Neural cell (in vitro differentiated cells): ENCODE measurements at regions not wholly inside any gene's neighbourhood (a gene's known extent, or its start where the extent isn't known, plus 50 kb on each side); places are given as distances from the start of the nearest gene placed in this dataset.

Source experiments
- POLR2AphosphoS5 ChIP-seq: IDR thresholded peaks from 2 replicates; pipeline ENCODE4 v1.6.1; 2012
- TF ChIP-seq, protein P1 (sequence below): fragments of 450-650 bp; IDR thresholded peaks from 2 replicates; pipeline ENCODE4 v1.5.1; 2014; ENCODE audit warnings: antibody characterized with exemption, mild to moderate bottlenecking, moderate library complexity; ENCODE audit not compliant: poor library complexity, severe bottlenecking

- TF ChIP-seq, protein P1, sequence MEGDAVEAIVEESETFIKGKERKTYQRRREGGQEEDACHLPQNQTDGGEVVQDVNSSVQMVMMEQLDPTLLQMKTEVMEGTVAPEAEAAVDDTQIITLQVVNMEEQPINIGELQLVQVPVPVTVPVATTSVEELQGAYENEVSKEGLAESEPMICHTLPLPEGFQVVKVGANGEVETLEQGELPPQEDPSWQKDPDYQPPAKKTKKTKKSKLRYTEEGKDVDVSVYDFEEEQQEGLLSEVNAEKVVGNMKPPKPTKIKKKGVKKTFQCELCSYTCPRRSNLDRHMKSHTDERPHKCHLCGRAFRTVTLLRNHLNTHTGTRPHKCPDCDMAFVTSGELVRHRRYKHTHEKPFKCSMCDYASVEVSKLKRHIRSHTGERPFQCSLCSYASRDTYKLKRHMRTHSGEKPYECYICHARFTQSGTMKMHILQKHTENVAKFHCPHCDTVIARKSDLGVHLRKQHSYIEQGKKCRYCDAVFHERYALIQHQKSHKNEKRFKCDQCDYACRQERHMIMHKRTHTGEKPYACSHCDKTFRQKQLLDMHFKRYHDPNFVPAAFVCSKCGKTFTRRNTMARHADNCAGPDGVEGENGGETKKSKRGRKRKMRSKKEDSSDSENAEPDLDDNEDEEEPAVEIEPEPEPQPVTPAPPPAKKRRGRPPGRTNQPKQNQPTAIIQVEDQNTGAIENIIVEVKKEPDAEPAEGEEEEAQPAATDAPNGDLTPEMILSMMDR: no peak
- TF ChIP-seq POLR2AphosphoS5: no peak
Observed at GRCh38 chr12:92020983-92021665, 124.5 kb downstream of the BTG1 start.
